HL-60 (cell line): ENCODE measurements at regions not wholly inside any gene's neighbourhood (a gene's known extent, or its start where the extent isn't known, plus 50 kb on each side); places are given as distances from the start of the nearest gene placed in this dataset.

Experiments
- DNase-seq, 2 experiments: peaks; one replicate each; pipeline ENCODE4 v3.0.0-alpha.2; 2010 to 2020; ENCODE audit warnings: low read depth in 1 of 2, low spot score in 1 of 2
- H3K27ac ChIP-seq: fragments of 250-450 bp; sonication (Bioruptor Pico); replicated peaks from 2 replicates; pipeline ENCODE4 v1.5.1; 2020; ENCODE audit warnings: mild to moderate bottlenecking, moderate library complexity
- H3K27me3 ChIP-seq: fragments of 250-450 bp; sonication (Bioruptor Pico); 2 replicates; pipeline ENCODE4 v1.5.1; 2021; ENCODE audit warnings: mild to moderate bottlenecking, moderate library complexity; ENCODE audit not compliant: insufficient read depth, poor library complexity, severe bottlenecking
- H3K4me3 ChIP-seq: replicated peaks from 2 replicates; pipeline ENCODE4 v1.5.1; 2011; ENCODE audit warnings: mild to moderate bottlenecking, control low read depth, low read length; ENCODE audit not compliant: insufficient read depth
- CTCF ChIP-seq: IDR thresholded peaks from one replicate; pipeline ENCODE4 v1.5.1; 2011; ENCODE audit warnings: low read length, control low read depth, inconsistent platforms; ENCODE audit not compliant: insufficient read depth
- GABPA ChIP-seq: IDR thresholded peaks from 2 replicates; pipeline ENCODE4 v1.6.1; 2012; ENCODE audit warnings: low read depth
- POLR2AphosphoS5 ChIP-seq: IDR thresholded peaks from 2 replicates; pipeline ENCODE4 v1.6.1; 2012; ENCODE audit warnings: low read depth
- REST ChIP-seq: IDR thresholded peaks from 2 replicates; pipeline ENCODE4 v1.6.1; 2012; ENCODE audit warnings: low read depth; ENCODE audit not compliant: insufficient replicate concordance
- SPI1 ChIP-seq: IDR thresholded peaks from 2 replicates; pipeline ENCODE4 v1.6.1; 2012; ENCODE audit warnings: low read depth, mild to moderate bottlenecking, borderline replicate concordance

GRCh38 chr10:89875557-89875956 is 174.2 kb downstream of the KIF20B start:
- Histone ChIP-seq H3K4me3 (no peak overlapping the region), H3K27me3 (no peaks in the 10 kb centered on the region), H3K27ac (no peak overlapping the region)
- no peak for TF ChIP-seq CTCF
- TF ChIP-seq REST: no peak
- TF ChIP-seq SPI1: no peak
- TF ChIP-seq GABPA: no peak
- TF ChIP-seq POLR2AphosphoS5: no peak
- DNase-seq: no peak

- no peak overlapping the region for H3K27ac ChIP-seq
- TF ChIP-seq REST: no peak
- no peak for TF ChIP-seq GABPA
- no peak for TF ChIP-seq SPI1
- no peak for TF ChIP-seq CTCF
- TF ChIP-seq POLR2AphosphoS5: no peak
Observed at GRCh38 chr10:89879121-89879520, 177.7 kb downstream of the KIF20B start.

GRCh38 chr10:89887406-89887805 is 186.0 kb downstream of the KIF20B start:
- TF ChIP-seq GABPA (no peak), REST (no peak)
- Histone ChIP-seq H3K27ac (no peak overlapping the region), H3K4me3 (no peak overlapping the region), H3K27me3 (no peaks in the 10 kb centered on the region)
- DNase-seq: no peak

More at GRCh38 chr10:89879121-89879520, 177.7 kb downstream of the KIF20B start:
- H3K27me3 ChIP-seq: no peaks in the 10 kb centered on the region
- no peak overlapping the region for H3K4me3 ChIP-seq
- DNase-seq: no peak

- no peak for DNase-seq
- Histone ChIP-seq H3K27me3 (no peaks in the 10 kb centered on the region), H3K4me3 (no peak overlapping the region), H3K27ac (no peak overlapping the region)
- no peak for TF ChIP-seq POLR2AphosphoS5
- TF ChIP-seq CTCF: no peak
- no peak for TF ChIP-seq GABPA
- TF ChIP-seq REST: no peak
- TF ChIP-seq SPI1: no peak
Observed at GRCh38 chr10:89887830-89888229, 186.4 kb downstream of the KIF20B start.
